ENCODE measurements at regions not wholly inside any gene's neighbourhood (a gene's known extent, or its start where the extent isn't known, plus 50 kb on each side); places are given as distances from the start of the nearest gene placed in this dataset.

DNA sequence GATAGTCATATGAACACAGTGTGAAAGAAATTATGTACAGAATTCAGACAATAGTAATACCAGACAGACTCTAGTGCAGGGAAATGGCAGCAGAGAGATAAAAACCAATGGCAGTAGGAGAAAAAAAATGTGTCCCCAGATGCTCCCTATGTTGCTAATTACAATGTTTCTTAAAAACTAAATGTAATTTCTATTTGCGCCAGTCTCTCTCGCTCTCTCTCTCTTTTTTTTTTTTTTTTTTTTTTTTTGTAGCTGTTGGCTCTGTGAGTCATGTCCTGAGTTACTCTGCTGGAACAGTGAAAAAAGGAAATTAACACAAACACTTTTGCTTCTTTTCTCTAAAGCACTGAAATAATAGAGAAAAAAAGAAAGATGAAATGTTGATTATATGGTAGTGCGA is 871.9 kb downstream of the GBE1 start:
- Histone ChIP-seq H3K36me3 (ENCODE audit: control insufficient read depth, insufficient read depth, low read length) (no peaks in the 10 kb centered on the region), H3K4me1 (ENCODE audit: control insufficient read depth, insufficient read depth, low read length) (no peaks in the 10 kb centered on the region), H3K27me3 (ENCODE audit: control insufficient read depth, insufficient read depth, low read length) (no peaks in the 10 kb centered on the region), H3K4me3 (ENCODE audit: low read depth in 2 of 2, low read length in 2 of 2) (no peak overlapping the region), H3K9me3 (ENCODE audit: control insufficient read depth, insufficient read depth, low read depth, low read length) (no peaks in the 10 kb centered on the region), H3K27ac (ENCODE audit: low read length) (no peak overlapping the region)
- no TSS peak for BruUV-seq (replicated peaks)
- ChIA-PET CTCF (no interaction called here), POLR2A (no interaction called here)
- TF ChIP-seq, protein P1, sequence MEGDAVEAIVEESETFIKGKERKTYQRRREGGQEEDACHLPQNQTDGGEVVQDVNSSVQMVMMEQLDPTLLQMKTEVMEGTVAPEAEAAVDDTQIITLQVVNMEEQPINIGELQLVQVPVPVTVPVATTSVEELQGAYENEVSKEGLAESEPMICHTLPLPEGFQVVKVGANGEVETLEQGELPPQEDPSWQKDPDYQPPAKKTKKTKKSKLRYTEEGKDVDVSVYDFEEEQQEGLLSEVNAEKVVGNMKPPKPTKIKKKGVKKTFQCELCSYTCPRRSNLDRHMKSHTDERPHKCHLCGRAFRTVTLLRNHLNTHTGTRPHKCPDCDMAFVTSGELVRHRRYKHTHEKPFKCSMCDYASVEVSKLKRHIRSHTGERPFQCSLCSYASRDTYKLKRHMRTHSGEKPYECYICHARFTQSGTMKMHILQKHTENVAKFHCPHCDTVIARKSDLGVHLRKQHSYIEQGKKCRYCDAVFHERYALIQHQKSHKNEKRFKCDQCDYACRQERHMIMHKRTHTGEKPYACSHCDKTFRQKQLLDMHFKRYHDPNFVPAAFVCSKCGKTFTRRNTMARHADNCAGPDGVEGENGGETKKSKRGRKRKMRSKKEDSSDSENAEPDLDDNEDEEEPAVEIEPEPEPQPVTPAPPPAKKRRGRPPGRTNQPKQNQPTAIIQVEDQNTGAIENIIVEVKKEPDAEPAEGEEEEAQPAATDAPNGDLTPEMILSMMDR (IDR thresholded peaks at IDR 0.05): no peak
- TF ChIP-seq, protein P2, sequence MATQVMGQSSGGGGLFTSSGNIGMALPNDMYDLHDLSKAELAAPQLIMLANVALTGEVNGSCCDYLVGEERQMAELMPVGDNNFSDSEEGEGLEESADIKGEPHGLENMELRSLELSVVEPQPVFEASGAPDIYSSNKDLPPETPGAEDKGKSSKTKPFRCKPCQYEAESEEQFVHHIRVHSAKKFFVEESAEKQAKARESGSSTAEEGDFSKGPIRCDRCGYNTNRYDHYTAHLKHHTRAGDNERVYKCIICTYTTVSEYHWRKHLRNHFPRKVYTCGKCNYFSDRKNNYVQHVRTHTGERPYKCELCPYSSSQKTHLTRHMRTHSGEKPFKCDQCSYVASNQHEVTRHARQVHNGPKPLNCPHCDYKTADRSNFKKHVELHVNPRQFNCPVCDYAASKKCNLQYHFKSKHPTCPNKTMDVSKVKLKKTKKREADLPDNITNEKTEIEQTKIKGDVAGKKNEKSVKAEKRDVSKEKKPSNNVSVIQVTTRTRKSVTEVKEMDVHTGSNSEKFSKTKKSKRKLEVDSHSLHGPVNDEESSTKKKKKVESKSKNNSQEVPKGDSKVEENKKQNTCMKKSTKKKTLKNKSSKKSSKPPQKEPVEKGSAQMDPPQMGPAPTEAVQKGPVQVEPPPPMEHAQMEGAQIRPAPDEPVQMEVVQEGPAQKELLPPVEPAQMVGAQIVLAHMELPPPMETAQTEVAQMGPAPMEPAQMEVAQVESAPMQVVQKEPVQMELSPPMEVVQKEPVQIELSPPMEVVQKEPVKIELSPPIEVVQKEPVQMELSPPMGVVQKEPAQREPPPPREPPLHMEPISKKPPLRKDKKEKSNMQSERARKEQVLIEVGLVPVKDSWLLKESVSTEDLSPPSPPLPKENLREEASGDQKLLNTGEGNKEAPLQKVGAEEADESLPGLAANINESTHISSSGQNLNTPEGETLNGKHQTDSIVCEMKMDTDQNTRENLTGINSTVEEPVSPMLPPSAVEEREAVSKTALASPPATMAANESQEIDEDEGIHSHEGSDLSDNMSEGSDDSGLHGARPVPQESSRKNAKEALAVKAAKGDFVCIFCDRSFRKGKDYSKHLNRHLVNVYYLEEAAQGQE (IDR thresholded peaks at IDR 0.05; ENCODE audit: insufficient read depth in 1 of 2, low read depth in 2 of 2, low read length in 1 of 2): no peak
- no peak for TF ChIP-seq TCF7L2 (IDR thresholded peaks at IDR 0.05; ENCODE audit: low read depth, low read length)
- TF ChIP-seq SIN3A (IDR thresholded peaks at IDR 0.05; ENCODE audit: borderline replicate concordance, insufficient read depth, low read depth, low read length): no peak
- TF ChIP-seq POLR2AphosphoS5 (IDR thresholded peaks at IDR 0.05; ENCODE audit: low read depth, low read length): no peak
- no peak for ATAC-seq
- no peak for DNase-seq (ENCODE audit: low read depth, low spot score)
- intact Hi-C loops (cut with micrococcal nuclease; ENCODE audit: unreplicated experiment): no loop called here
- in situ Hi-C loops (cut with HindIII; ENCODE audit: low pct_unique_long_range_greater_than_20kb, low sequenced_read_pairs): no loop called here

DNA sequence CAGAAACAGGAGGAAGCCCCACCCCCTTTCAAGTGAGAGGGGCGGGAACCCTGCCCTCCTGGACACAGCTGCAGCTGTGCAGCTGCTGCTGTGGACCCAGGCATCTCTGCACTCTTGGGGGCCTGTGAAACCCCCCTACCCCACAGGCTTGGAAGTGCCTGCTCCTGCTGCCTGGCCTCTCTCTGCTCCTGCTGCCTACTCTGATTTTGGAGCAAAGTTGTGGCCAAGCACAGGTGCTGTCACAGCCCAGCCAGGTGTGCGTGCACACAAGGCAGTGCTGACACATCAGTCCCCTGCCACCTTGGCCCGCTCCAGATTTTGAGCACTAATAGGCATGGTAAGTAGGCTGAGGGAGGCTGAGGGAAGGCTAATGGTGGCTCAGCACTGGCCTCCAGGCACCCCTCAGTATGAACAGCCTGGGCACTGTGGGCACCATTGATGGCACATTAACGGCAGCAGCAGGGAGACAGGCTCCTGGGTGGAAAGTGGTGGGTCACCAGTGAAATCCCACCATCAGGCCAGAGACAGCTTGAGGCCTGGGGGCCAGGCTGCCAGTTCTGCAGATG is 890.9 kb downstream of the GBE1 start:
- H3K9me3 ChIP-seq (ENCODE audit: control insufficient read depth, insufficient read depth, low read depth, low read length): no peaks in the 10 kb centered on the region
- H3K36me3 ChIP-seq (ENCODE audit: control insufficient read depth, insufficient read depth, low read length): no peaks in the 10 kb centered on the region
- H3K4me3 ChIP-seq (ENCODE audit: low read depth in 2 of 2, low read length in 2 of 2): no peak overlapping the region
- TF ChIP-seq, protein P2 (IDR thresholded peaks at IDR 0.05; ENCODE audit: insufficient read depth in 1 of 2, low read depth in 2 of 2, low read length in 1 of 2): no peak
- TF ChIP-seq SIN3A (IDR thresholded peaks at IDR 0.05; ENCODE audit: borderline replicate concordance, insufficient read depth, low read depth, low read length) (no peak), POLR2AphosphoS5 (IDR thresholded peaks at IDR 0.05; ENCODE audit: low read depth, low read length) (no peak), TCF7L2 (IDR thresholded peaks at IDR 0.05; ENCODE audit: low read depth, low read length) (no peak)
- TF ChIP-seq, protein P1 (IDR thresholded peaks at IDR 0.05): no peak
- H3K4me1 ChIP-seq (ENCODE audit: control insufficient read depth, insufficient read depth, low read length): no peaks in the 10 kb centered on the region
- ATAC-seq (no peak), DNase-seq (ENCODE audit: low read depth, low spot score) (no peak)
- in situ Hi-C loops (cut with HindIII; ENCODE audit: low pct_unique_long_range_greater_than_20kb, low sequenced_read_pairs) (no loop called here), intact Hi-C loops (cut with micrococcal nuclease; ENCODE audit: unreplicated experiment) (no loop called here)
- ChIA-PET CTCF (no interaction called here), POLR2A (no interaction called here)
- H3K27ac ChIP-seq (ENCODE audit: low read length): no peak overlapping the region
- no peaks in the 10 kb centered on the region for H3K27me3 ChIP-seq (ENCODE audit: control insufficient read depth, insufficient read depth, low read length)
- no TSS peak for BruUV-seq (replicated peaks)

Measured in Panc1 (cell line).